ENCODE measurements at regions not wholly inside any gene's neighbourhood (a gene's known extent, or its start where the extent isn't known, plus 50 kb on each side); places are given as distances from the start of the nearest gene placed in this dataset.

- TF ChIP-seq MAX (IDR thresholded peaks at IDR 0.05) (no peak), CREB1 (IDR thresholded peaks at IDR 0.05; ENCODE audit: low read depth) (no peak), TEAD4 (IDR thresholded peaks at IDR 0.05) (no peak), REST (IDR thresholded peaks at IDR 0.05; ENCODE audit: low read depth) (no peak), YY1 (IDR thresholded peaks at IDR 0.05; ENCODE audit: low read depth) (no peak), EP300 (IDR thresholded peaks at IDR 0.05; ENCODE audit: borderline replicate concordance) (no peak), RAD21 (IDR thresholded peaks at IDR 0.05; ENCODE audit: low read depth) (no peak), TCF12 (IDR thresholded peaks at IDR 0.05; ENCODE audit: low read depth) (no peak), EGR1 (IDR thresholded peaks at IDR 0.05) (no peak), USF1 (IDR thresholded peaks at IDR 0.05) (no peak), NFIC (IDR thresholded peaks at IDR 0.05) (no peak), TAF1 (IDR thresholded peaks at IDR 0.05; ENCODE audit: low read depth) (no peak)
These were observed 108.6 kb upstream of the CDYL start for GRCh38 chr6:4667591-4667990.
